NCI-H510A treated with DMSO at 0.1 percent for 48 hours (cell line): ENCODE measurements at regions not wholly inside any gene's neighbourhood (a gene's known extent, or its start where the extent isn't known, plus 50 kb on each side); places are given as distances from the start of the nearest gene placed in this dataset.

ENCODE experiments used
- DNase-seq: peaks from one replicate; lab custom pipeline; 2025; lab: John Stamatoyannopoulos, UW

DNA sequence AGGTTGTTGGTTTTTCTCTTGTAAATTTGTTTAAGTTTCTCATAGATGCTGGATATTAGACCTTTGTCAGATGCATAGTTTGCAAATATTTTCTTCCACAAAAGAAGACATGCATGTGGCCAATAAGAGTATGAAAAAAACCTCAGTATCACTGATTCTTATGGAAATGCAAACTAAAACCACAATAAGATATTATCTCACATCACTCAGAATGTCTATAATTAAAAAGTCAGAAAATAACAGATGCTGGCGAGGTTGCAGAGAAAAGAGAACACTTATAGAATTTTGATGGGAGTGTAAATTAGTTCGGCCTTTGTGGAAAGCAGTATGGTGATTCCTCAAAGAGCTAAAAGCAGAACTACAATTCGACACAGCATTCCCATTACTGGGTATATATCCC, 1355.6 kb downstream of the FAM133A start:
- no peak for DNase-seq

DNA sequence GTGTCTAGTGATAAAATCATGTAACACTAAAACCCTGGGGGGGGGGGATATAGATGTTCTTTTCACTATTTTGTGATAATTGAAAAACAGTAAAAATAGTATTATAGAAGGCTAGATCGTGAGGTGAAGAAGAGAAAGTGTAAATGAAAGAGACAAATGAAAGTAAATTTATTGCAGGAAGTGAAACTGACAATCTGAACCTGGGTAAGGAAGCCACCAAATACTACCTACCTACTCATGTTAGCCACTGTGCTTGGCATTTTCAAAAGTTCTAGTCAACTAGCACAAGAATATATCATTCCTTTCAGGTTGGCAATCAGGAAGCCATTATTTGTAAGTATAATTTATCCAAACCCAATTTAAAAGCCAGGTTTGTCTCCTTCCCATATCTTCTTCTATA, 1366.1 kb downstream of the FAM133A start:
- no peak for DNase-seq

DNA sequence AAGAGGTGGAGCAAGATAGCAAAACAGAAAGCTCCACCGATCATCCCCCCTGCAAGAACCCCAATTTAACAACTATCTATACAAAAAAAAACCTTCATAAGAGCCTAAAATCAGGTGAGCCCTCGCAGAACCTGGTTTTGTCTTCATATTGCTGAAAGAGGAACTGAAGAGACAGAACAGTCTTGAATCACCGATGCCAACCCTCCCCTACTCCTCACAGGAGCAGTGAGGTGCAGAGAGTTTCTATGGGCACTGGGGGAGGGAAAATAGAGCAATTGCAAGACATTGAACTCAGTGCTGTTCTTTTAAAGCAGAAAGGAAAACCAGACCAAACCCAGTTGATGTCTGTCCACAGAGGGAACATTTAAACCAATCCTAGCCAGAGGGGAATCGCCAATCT, 1370.3 kb downstream of the FAM133A start:
- DNase-seq: no peak

GRCh38 chrX:95055991-95056390, 1382.0 kb downstream of the FAM133A start:
- no peak for DNase-seq

- DNase-seq: no peak
Observed at GRCh38 chrX:95056901-95057300, 1382.9 kb downstream of the FAM133A start.

DNA sequence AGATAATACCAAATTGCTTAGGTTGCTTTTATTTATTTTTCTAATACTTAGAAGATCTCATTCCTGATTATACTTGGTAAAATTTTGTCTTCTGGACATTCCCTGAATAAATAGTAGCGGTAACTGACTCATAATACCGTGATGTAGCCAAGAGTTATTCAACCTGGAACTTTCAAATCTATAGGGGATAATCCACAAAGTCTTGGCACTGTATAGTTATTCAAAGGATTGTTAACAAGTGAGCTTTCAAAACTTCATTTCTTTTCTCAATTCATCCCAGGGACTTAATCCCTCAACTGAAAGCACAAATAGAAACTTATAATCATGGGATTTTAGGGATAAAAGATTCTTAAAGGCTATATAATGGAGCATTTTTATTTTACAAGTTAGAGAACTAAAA, 1383.3 kb downstream of the FAM133A start:
- DNase-seq: no peak

DNA sequence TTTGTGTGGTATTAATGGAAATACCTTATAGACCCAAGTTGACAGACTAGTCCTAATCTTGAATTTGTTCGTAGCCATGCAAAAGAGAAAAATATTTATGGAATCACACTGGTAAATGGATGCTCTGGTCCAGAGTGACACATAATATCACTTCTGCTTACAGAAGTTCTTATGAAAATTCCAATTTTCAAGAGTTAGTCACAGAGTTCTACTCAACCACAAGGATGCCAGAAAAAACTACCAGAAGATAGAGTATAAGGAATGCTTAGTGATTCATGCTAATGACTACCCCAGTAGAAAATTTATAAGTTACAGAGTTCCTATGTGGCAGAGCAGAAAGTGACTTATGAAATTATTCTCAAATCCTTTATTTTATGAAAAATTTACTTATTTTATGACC, 1384.8 kb downstream of the FAM133A start:
- DNase-seq: no peak

- DNase-seq: no peak
Observed at GRCh38 chrX:95059909-95060308, 1385.9 kb downstream of the FAM133A start.

DNA sequence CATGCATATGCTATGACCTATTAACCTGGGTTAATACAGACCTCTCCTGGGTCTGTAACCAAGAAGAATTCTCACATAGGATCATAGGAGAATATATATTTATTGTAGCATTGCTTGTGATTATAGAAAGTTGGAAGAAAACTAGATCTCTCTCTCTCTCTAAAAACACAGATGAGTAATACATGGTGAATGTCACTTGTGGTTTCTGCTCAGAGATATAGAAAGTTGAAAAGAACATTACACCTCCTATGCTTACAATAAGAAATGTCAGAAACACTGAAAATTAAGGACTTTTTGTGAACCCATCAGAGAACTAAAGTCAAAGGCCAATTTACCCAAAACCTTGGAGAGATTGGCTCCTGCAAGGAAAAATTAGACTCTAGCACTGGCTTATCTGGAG, 1389.5 kb downstream of the FAM133A start:
- no peak for DNase-seq

DNA sequence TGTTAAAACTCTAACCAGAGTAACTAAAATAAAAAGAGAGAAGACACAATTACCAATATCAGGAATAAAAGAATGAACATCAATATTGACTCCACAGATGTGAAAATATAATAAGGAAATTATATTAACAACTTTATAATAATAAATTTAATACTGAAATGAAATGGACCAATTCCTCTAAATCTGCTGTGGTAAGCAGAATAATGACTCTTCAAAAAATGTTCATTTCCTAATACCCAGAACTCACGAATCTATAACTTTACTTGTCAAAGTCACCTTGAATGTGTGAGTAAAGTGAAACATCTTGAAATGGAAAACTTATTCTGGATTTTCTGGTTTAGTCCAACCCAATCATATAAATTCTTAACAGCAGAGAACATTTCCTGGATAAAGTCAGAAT, 1391.1 kb downstream of the FAM133A start:
- no peak for DNase-seq

DNA sequence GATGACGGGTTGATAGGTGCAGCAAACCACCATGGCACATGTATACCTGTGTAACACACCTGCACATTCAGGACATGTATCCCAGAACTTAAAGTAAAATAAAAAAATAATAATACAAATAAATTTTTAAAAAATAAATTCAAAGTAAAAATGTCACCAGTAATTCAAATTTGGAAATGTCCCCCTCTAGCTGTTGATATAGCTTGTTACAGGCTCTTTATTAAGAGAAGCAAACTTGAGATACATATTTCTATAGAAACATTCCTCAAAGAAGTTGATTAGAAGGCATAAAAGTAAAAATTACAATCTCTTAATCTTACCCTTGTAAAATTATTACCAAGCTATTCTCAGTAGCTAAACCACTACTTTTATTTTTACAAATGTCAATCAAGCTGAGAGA, 1397.0 kb downstream of the FAM133A start:
- DNase-seq: no peak

DNA sequence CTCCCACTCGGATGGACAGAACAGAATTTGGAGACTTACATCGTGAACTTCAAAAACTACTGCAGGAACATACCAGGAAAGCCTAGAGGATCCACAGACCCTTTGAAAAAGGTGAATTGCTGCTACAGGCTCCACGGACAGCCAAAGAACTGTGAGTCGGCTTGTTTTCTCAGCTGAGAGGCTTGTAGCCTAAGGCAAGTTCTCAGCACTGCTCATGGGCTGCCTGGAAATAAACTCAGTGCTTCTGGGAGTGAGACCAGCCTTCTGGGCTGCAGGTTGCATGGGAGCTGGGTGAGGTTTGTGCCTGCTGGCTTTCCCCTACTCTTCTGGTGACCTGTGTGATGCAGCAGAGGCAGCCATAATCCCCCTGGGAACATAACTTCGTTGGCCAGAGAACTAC, 1397.6 kb downstream of the FAM133A start:
- DNase-seq: no peak

DNA sequence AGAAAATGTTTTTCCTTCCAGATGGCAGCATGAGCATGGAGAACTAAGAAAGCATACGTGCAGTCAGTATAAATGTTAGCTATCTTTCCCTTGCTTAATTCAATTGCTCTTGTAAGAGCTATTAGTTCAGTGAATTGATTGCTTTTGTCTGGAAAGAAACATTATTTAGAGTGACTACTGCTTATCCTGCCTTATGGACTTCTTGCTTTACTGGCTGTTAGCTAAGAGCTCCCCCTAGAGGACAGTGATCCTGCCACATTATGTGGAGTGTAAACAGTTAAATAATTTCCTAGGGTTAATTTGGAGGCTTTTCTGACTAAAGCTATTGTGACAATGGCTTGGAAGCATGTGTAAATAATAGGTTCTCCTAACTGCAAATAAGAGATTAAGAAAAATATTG, 1402.4 kb downstream of the FAM133A start:
- peak; percentile 10 for DNase-seq

DNA sequence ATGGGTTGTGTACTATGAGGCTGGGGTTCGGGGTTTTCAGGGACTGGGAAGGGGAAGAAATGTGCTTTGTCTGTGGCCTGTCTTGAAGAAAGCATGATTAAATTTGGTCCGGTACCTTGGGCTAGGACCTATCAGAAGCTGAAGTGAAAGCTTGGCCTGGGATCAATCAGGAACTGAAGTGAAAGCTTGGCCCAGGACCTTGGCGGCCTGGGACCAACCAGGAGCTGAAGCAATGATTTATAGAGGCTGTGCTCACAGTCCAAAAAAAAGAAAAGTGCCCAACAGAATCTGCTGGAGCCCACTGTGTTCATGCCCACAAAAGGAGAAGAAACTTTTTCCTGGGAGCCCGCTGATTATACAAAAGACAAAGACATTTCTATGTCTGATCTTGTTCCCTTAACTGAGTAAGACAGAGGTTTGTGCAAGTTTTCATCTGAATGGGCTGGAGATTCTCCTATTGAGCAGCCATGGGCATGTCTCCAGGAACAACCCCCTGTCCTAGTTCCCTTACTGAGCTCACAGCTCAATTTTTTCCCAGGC, 1427.9 kb downstream of the FAM133A start:
- no peak for DNase-seq

DNA sequence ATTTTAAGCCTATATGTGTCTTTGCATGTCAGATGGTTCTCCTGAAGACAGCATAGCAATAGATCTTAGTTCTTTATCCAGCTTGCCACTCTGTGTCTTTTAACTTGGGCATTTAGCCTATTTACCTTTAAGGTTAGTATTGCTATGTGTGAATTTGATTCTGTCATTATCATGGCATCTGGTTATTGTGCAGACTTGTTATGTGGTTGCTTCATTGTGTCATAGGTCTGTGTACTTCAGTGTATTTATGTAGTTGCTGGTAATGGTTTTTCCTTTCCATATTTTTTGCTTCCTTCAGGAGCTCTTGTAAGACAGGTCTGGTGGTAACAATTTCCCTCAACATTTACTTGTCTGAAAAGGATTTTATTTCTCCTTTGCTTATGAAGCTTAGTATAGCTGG, 1443.5 kb downstream of the FAM133A start:
- no peak for DNase-seq

DNA sequence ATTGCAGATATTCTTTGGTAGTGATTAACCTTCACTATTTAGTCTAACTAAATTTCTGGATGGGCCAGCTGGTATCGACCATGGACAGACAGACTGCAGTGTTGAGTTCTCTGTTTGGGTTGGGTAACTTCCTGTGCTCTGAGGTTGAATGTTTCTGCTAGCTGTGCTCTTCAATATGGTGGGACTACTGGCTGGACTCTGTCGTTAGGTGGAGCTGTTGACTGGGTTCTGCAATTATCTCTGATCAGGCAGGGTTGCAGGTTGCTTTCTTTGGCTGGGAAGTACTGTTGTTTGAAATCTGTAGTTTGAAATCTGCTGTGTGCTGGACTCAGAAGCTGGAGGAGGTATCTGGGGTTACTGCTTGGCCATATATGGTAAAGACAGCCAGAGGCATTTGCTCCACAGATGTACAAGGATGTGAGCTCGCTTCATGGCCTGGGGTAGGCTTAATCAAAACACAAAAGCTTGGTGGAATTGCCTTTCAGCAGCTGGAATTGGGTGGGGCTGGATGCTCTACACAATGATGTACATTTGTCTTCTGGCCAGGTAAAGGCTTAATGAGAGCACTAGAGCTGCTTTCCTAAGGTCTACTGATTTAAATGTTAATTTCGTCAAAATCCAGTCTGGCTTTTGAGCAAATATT, 1472.0 kb downstream of the FAM133A start:
- DNase-seq: no peak

- no peak for DNase-seq
Observed at GRCh38 chrX:95152810-95153209, 1478.8 kb downstream of the FAM133A start.

DNA sequence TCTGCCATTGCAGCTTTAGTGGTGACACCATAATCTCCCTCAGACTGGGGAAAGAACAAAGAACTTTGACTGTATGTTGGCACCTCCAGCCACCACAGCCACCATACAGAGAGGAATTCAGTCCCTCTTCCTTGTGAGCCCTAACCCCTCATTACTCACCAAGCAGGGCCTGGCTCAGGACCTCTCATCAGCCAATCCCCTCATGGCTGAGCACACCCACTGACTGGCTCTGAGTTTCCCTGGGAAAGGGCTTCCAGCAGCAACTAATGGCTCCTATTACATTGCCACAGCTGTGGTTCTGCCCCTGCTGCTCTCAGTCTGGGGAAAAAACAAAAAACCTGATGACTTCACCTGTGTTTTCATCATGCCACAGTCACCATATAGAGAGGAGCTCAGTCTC, 1482.6 kb downstream of the FAM133A start:
- DNase-seq: no peak
